Adipocyte (in vitro differentiated cells): ENCODE measurements at regions not wholly inside any gene's neighbourhood (a gene's known extent, or its start where the extent isn't known, plus 50 kb on each side); places are given as distances from the start of the nearest gene placed in this dataset.

Source experiments
- DNase-seq: peaks from one replicate; pipeline ENCODE4 v3.0.0-alpha.2; 2015; ENCODE audit warnings: low read depth
- H3K27me3 ChIP-seq: replicated peaks from 2 replicates; pipeline ENCODE4 v1.7.0; 2013; ENCODE audit warnings: mild to moderate bottlenecking, low read length, moderate library complexity; ENCODE audit not compliant: control insufficient read depth, insufficient read depth
- H3K36me3 ChIP-seq: 2 replicates; pipeline ENCODE4 v1.7.0; 2013; ENCODE audit warnings: low read length, mild to moderate bottlenecking, moderate library complexity; ENCODE audit not compliant: control insufficient read depth, insufficient read depth, severe bottlenecking
- H3K4me1 ChIP-seq: 2 replicates; pipeline ENCODE4 v1.7.0; 2013; ENCODE audit warnings: mild to moderate bottlenecking, low read length, moderate library complexity; ENCODE audit not compliant: control insufficient read depth, insufficient read depth
- H3K4me3 ChIP-seq: 2 replicates; pipeline ENCODE4 v1.7.0; 2013; ENCODE audit warnings: mild to moderate bottlenecking, low read length, moderate library complexity
- H3K9ac ChIP-seq: 2 replicates; pipeline ENCODE4 v1.7.0; 2013; ENCODE audit warnings: mild to moderate bottlenecking, low read length, moderate library complexity
- H3K9me3 ChIP-seq: 2 replicates; pipeline ENCODE4 v1.7.0; 2013; ENCODE audit warnings: mild to moderate bottlenecking, low read length, moderate library complexity; ENCODE audit not compliant: control insufficient read depth

- peak; percentile 37 for DNase-seq
- Histone ChIP-seq H3K27me3 (no peaks in the 10 kb centered on the region), H3K4me1 (peaks cover 16% of the 10 kb centered on the region)
Measured at GRCh38 chr2:163259489-163259888, 420.9 kb upstream of the KCNH7 start.

GRCh38 chr2:163255086-163255485 is 416.5 kb upstream of the KCNH7 start:
- peaks cover 17% of the 10 kb centered on the region for H3K4me1 ChIP-seq
- no peaks in the 10 kb centered on the region for H3K36me3 ChIP-seq
- peak; percentile 34 for DNase-seq
- no peak overlapping the region for H3K9ac ChIP-seq
- no peaks in the 10 kb centered on the region for H3K27me3 ChIP-seq
- H3K4me3 ChIP-seq = no peak overlapping the region
- H3K9me3 ChIP-seq = no peaks in the 10 kb centered on the region

More at GRCh38 chr2:163259489-163259888, 420.9 kb upstream of the KCNH7 start:
- Histone ChIP-seq H3K36me3 (no peaks in the 10 kb centered on the region), H3K4me3 (no peak overlapping the region), H3K9ac (no peak overlapping the region), H3K9me3 (peaks cover 9% of the 10 kb centered on the region)

GRCh38 chr2:163253621-163254285 is 415.2 kb upstream of the KCNH7 start:
- no peak overlapping the region for H3K9ac ChIP-seq
- peak; percentile 13 for DNase-seq
- no peaks in the 10 kb centered on the region for H3K36me3 ChIP-seq
- no peaks in the 10 kb centered on the region for H3K9me3 ChIP-seq
- H3K27me3 ChIP-seq = no peaks in the 10 kb centered on the region
- no peak overlapping the region for H3K4me3 ChIP-seq
- H3K4me1 ChIP-seq = peaks cover 17% of the 10 kb centered on the region

GRCh38 chr2:163252199-163252598 is 413.6 kb upstream of the KCNH7 start:
- Histone ChIP-seq H3K9ac (no peak overlapping the region), H3K4me3 (no peak overlapping the region), H3K36me3 (no peaks in the 10 kb centered on the region), H3K4me1 (peaks cover 17% of the 10 kb centered on the region), H3K9me3 (no peaks in the 10 kb centered on the region), H3K27me3 (no peaks in the 10 kb centered on the region)
- DNase-seq = no peak

- Histone ChIP-seq H3K9ac (no peak overlapping the region), H3K27me3 (no peaks in the 10 kb centered on the region), H3K36me3 (no peaks in the 10 kb centered on the region), H3K4me1 (peaks cover 5% of the 10 kb centered on the region), H3K4me3 (no peak overlapping the region), H3K9me3 (no peaks in the 10 kb centered on the region)
- DNase-seq = no peak
Measured at GRCh38 chr2:163248376-163249253, 410.0 kb upstream of the KCNH7 start.

GRCh38 chr2:163247847-163248220 is 409.3 kb upstream of the KCNH7 start:
- H3K36me3 ChIP-seq = no peaks in the 10 kb centered on the region
- no peaks in the 10 kb centered on the region for H3K27me3 ChIP-seq
- no peak overlapping the region for H3K4me3 ChIP-seq
- no peak overlapping the region for H3K9ac ChIP-seq
- H3K4me1 ChIP-seq = no peaks in the 10 kb centered on the region
- H3K9me3 ChIP-seq = no peaks in the 10 kb centered on the region
- no peak for DNase-seq

GRCh38 chr2:163247156-163247846 is 408.7 kb upstream of the KCNH7 start:
- Histone ChIP-seq H3K9ac (no peak overlapping the region), H3K4me1 (no peaks in the 10 kb centered on the region), H3K9me3 (no peaks in the 10 kb centered on the region), H3K4me3 (no peak overlapping the region), H3K27me3 (no peaks in the 10 kb centered on the region), H3K36me3 (no peaks in the 10 kb centered on the region)
- DNase-seq = no peak

GRCh38 chr2:163246135-163246534 is 407.6 kb upstream of the KCNH7 start:
- Histone ChIP-seq H3K27me3 (no peaks in the 10 kb centered on the region), H3K4me1 (no peaks in the 10 kb centered on the region), H3K36me3 (no peaks in the 10 kb centered on the region), H3K9me3 (no peaks in the 10 kb centered on the region), H3K4me3 (no peak overlapping the region), H3K9ac (no peak overlapping the region)
- DNase-seq = no peak

GRCh38 chr2:163236553-163236952 is 398.0 kb upstream of the KCNH7 start:
- Histone ChIP-seq H3K9me3 (peaks cover 43% of the 10 kb centered on the region), H3K36me3 (no peaks in the 10 kb centered on the region), H3K4me1 (no peaks in the 10 kb centered on the region), H3K9ac (no peak overlapping the region), H3K4me3 (no peak overlapping the region), H3K27me3 (no peaks in the 10 kb centered on the region)
- no peak for DNase-seq

- peaks cover 24% of the 10 kb centered on the region for H3K9me3 ChIP-seq
- no peaks in the 10 kb centered on the region for H3K27me3 ChIP-seq
- H3K9ac ChIP-seq = no peak overlapping the region
- no peaks in the 10 kb centered on the region for H3K4me1 ChIP-seq
- H3K4me3 ChIP-seq = no peak overlapping the region
- DNase-seq = no peak
- no peaks in the 10 kb centered on the region for H3K36me3 ChIP-seq
Measured at GRCh38 chr2:163231666-163232065, 393.1 kb upstream of the KCNH7 start.

GRCh38 chr2:163213661-163214081 is 375.1 kb upstream of the KCNH7 start:
- Histone ChIP-seq H3K9ac (peak overlapping the region; percentile 67), H3K4me1 (peaks cover 38% of the 10 kb centered on the region)

More at GRCh38 chr2:163213661-163214081, 375.1 kb upstream of the KCNH7 start:
- H3K36me3 ChIP-seq = no peaks in the 10 kb centered on the region
- no peak overlapping the region for H3K4me3 ChIP-seq
- DNase-seq = no peak
- no peaks in the 10 kb centered on the region for H3K9me3 ChIP-seq
- no peaks in the 10 kb centered on the region for H3K27me3 ChIP-seq
